HepG2 (cell line): ENCODE measurements at regions not wholly inside any gene's neighbourhood (a gene's known extent, or its start where the extent isn't known, plus 50 kb on each side); places are given as distances from the start of the nearest gene placed in this dataset.
A peak's percentile ranks its signal among the peaks of the same experiment; 100 is the strongest.

ENCODE experiments used
- ATAC-seq: fragments of 200-7000 bp; cut with Tn5 transposase; 3 replicates; pipeline ENCODE4 v1.9.1; 2020; ENCODE audit warnings: mild to moderate bottlenecking, moderate library complexity
- BruUV-seq: library from RNA; stranded (reverse); fragments of 400-500 nt; replicated peaks from 2 replicates; lab custom pipeline; 2021; lab: Mats Ljungman, UMichigan
- CTCF ChIA-PET: fragments of 300-600 bp; formaldehyde crosslinking; extraction: SDS; loops from one replicate; lab custom pipeline; 2021; ENCODE audit warnings: low total read pairs, inconsistent platforms, low intra/inter-chr PET ratio; lab: Yijun Ruan, JAX
- POLR2A ChIA-PET: fragments of 350-600 bp; sonication (Branson Sonifier 250); formaldehyde crosslinking; loops from one replicate; lab custom pipeline; 2020; ENCODE audit warnings: antibody characterized with exemption, inconsistent platforms; lab: Yijun Ruan, JAX
- DNase-seq: peaks from one replicate; pipeline ENCODE4 v3.0.0-alpha.2; 2015; ENCODE audit warnings: low spot score
- FAIRE-seq: peaks from 3 replicates; lab custom pipeline; 2011; peaks lifted over from hg19 to GRCh38; lab: Jason Lieb, UNC
- H2AFZ ChIP-seq: one replicate; pipeline ENCODE4 v1.6.1; 2011; ENCODE audit warnings: low read length, inconsistent platforms
- H3K27ac ChIP-seq: fragments of 300-600 bp; 3 replicates; pipeline ENCODE4 v1.8.0; 2011; ENCODE audit warnings: mixed run types, mild to moderate bottlenecking, mixed read lengths, low read length, inconsistent platforms; ENCODE audit not compliant: insufficient read depth; ENCODE audit errors: extremely low read length
- H3K27me3 ChIP-seq, 2 experiments: fragments of 200-600 bp in 1 of 2; 2 replicates in 1 of 2; 3 replicates in 1 of 2; pipeline versions ENCODE4 v1.6.0 to v1.8.0; 2011; ENCODE audit warnings: low read length in 2 of 2, mild to moderate bottlenecking in 2 of 2, moderate library complexity in 2 of 2, inconsistent platforms in 1 of 2; ENCODE audit not compliant: insufficient read depth in 2 of 2, control insufficient read depth in 1 of 2
- H3K36me3 ChIP-seq, 2 experiments: fragments of 200-600 bp in 1 of 2; replicated peaks in 1 of 2; 2 replicates in 1 of 2; 3 replicates in 1 of 2; pipeline versions ENCODE4 v1.5.1 to v1.8.0; 2011; ENCODE audit warnings: low read length in 2 of 2, inconsistent platforms in 1 of 2; ENCODE audit not compliant: insufficient read depth in 2 of 2, control insufficient read depth in 1 of 2
- H3K4me1 ChIP-seq: 2 replicates; pipeline ENCODE4 v1.5.1; 2012; ENCODE audit warnings: low read length, inconsistent platforms; ENCODE audit not compliant: insufficient read depth
- H3K4me2 ChIP-seq: 2 replicates; pipeline ENCODE4 v1.6.0; 2011; ENCODE audit warnings: low read depth, low read length, inconsistent platforms
- H3K4me3 ChIP-seq, 3 experiments: fragments of 200-600 bp in 1 of 3; sonication (generic), shearing (Covaris generic) in 1 of 3; replicated peaks in 1 of 3; 2 replicates each; pipeline ENCODE4 v1.5.1; 2011 to 2016; ENCODE audit warnings: low read length in 3 of 3, inconsistent platforms in 2 of 3, low read depth in 2 of 3, mild to moderate bottlenecking in 2 of 3, control low read depth in 1 of 3, mixed read lengths in 1 of 3; ENCODE audit not compliant: insufficient read depth in 1 of 3
- H3K79me2 ChIP-seq: one replicate; pipeline ENCODE4 v1.6.1; 2011; ENCODE audit warnings: low read length, inconsistent platforms; ENCODE audit not compliant: insufficient read depth
- H3K9ac ChIP-seq: 2 replicates; pipeline ENCODE4 v1.6.0; 2011; ENCODE audit warnings: mild to moderate bottlenecking, low read depth, low read length, inconsistent platforms; ENCODE audit not compliant: insufficient read depth
- H3K9me3 ChIP-seq: 2 replicates; pipeline ENCODE4 v1.5.1; 2012; ENCODE audit warnings: mild to moderate bottlenecking, low read length
- H4K20me1 ChIP-seq: 2 replicates; pipeline ENCODE4 v1.6.0; 2011; ENCODE audit warnings: inconsistent platforms, mild to moderate bottlenecking, low read length, moderate library complexity; ENCODE audit not compliant: insufficient read depth
- CBX1 ChIP-seq: IDR thresholded peaks from one replicate; pipeline ENCODE4 v1.6.1; 2016; ENCODE audit warnings: antibody characterized with exemption, low read depth
- GLI4 ChIP-seq: sonication (generic); formaldehyde crosslinking; IDR thresholded peaks from 2 replicates; pipeline ENCODE4 v1.5.1; 2020; ENCODE audit warnings: missing genetic modification reagents, mild to moderate bottlenecking, moderate library complexity, borderline replicate concordance
- MNT ChIP-seq: fragments of 450-650 bp; IDR thresholded peaks from 2 replicates; pipeline ENCODE4 v1.6.1; 2016
- NFATC3 ChIP-seq: sonication (generic); formaldehyde crosslinking; IDR thresholded peaks from 2 replicates; pipeline ENCODE4 v1.5.1; 2020; ENCODE audit warnings: mild to moderate bottlenecking, missing genetic modification reagents
- SP4 ChIP-seq: sonication (generic); formaldehyde crosslinking; IDR thresholded peaks from 2 replicates; pipeline ENCODE4 v1.8.1; 2023; ENCODE audit warnings: mild to moderate bottlenecking, missing genetic modification reagents
- STAG1 ChIP-seq: sonication (generic); formaldehyde crosslinking; IDR thresholded peaks from 2 replicates; pipeline ENCODE4 v1.4.0; 2020; ENCODE audit warnings: missing genetic modification reagents
- TCF7L2 ChIP-seq: IDR thresholded peaks from 2 replicates; pipeline ENCODE4 v1.6.1; 2011; ENCODE audit warnings: mild to moderate bottlenecking, low read depth, low read length, moderate library complexity
- U2AF2 ChIP-seq: fragments of 200-400 bp; formaldehyde crosslinking; IDR thresholded peaks from 2 replicates; pipeline ENCODE4 v1.6.1; 2017; ENCODE audit warnings: low read depth, mild to moderate bottlenecking, low read length
- ZBTB20 ChIP-seq: sonication (generic); formaldehyde crosslinking; IDR thresholded peaks from 2 replicates; pipeline ENCODE4 v1.8.1; 2023; ENCODE audit warnings: missing genetic modification reagents, low read depth, mild to moderate bottlenecking, borderline replicate concordance
- ZNF567 ChIP-seq: sonication (generic); formaldehyde crosslinking; IDR thresholded peaks from 2 replicates; pipeline ENCODE4 v1.8.1; 2023; ENCODE audit warnings: mild to moderate bottlenecking, missing genetic modification reagents, borderline replicate concordance
- ZNF616 ChIP-seq: sonication (generic); formaldehyde crosslinking; IDR thresholded peaks from 2 replicates; pipeline ENCODE4 v1.5.0; 2020; ENCODE audit warnings: low read depth, mild to moderate bottlenecking, missing genetic modification reagents
- ZNF687 ChIP-seq: sonication (generic); formaldehyde crosslinking; IDR thresholded peaks from 2 replicates; pipeline ENCODE4 v1.5.1; 2020; ENCODE audit warnings: mild to moderate bottlenecking, missing genetic modification reagents, moderate library complexity
- WGBS: methylation state at CpG from one replicate; pipeline ENCODE4 v1.1.6; 2017; ENCODE audit warnings: low lambda C conversion rate; 5-methylcytosine and 5-hydroxymethylcytosine counted together
- in situ Hi-C: cut with HindIII; loops from 2 replicates; pipeline ENCODE4 v1.10.0; 2017; ENCODE audit warnings: low pct_unique_long_range_greater_than_20kb; ENCODE audit not compliant: extremely low pct_ligation_motif_present
- intact Hi-C: fragments of 100-400 bp; cut with micrococcal nuclease; formaldehyde crosslinking; loops from one replicate; pipeline ENCODE4 v1.10.0; 2022; ENCODE audit not compliant: unreplicated experiment
- TF ChIP-seq, protein P1 (sequence below): IDR thresholded peaks from 2 replicates; pipeline ENCODE4 v1.6.1; 2016; ENCODE audit warnings: missing biosample characterization, missing genetic modification reagents, low read depth

DNA sequence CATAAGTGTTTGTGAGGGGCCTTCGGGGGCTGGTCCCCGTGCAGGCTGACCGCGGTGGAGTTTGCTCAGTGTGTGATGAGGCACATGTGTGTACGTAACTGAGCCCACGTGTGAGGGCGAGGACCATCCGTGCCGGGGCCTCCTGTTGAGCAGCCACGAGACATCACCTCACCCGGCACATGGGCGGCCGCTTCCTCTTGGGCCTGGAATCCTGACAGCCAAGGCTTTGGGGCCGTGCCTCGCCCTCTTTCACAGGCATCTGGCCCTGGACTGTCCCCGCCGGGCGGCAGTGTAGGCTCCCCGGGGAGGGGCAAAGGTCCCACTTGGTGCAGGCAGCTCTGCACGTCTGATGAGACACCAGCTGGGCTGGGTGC lies 202.3 kb downstream of the DLL1 start:
- no peak overlapping the region for H2AFZ ChIP-seq
- ChIA-PET CTCF (no interaction called here), POLR2A (no interaction called here)
- H3K27me3 ChIP-seq, result peaks cover 16 to 74% of the 10 kb centered on the region in 2 experiments
- ATAC-seq, result peak; percentile 73
- H4K20me1 ChIP-seq, result no peaks in the 10 kb centered on the region; the same call in 1 of the 2 replicates
- WGBS, result 43% methylated on average over 12 of the region's 20 CpGs
- no TSS peak for BruUV-seq
- no peaks in the 10 kb centered on the region for H3K79me2 ChIP-seq
- no peaks in the 10 kb centered on the region for H3K4me1 ChIP-seq
- DNase-seq, result no peak
- FAIRE-seq, result no peak
- no peak overlapping the region for H3K9ac ChIP-seq
- intact Hi-C loops, result no loop called here
- no peak overlapping the region for H3K4me3 ChIP-seq
- no peak overlapping the region for H3K4me2 ChIP-seq
- no peaks in the 10 kb centered on the region for H3K9me3 ChIP-seq
- no peaks in the 10 kb centered on the region for H3K36me3 ChIP-seq
- in situ Hi-C loops, result no loop called here
- H3K27ac ChIP-seq, result no peak overlapping the region
- TF ChIP-seq, protein P1, sequence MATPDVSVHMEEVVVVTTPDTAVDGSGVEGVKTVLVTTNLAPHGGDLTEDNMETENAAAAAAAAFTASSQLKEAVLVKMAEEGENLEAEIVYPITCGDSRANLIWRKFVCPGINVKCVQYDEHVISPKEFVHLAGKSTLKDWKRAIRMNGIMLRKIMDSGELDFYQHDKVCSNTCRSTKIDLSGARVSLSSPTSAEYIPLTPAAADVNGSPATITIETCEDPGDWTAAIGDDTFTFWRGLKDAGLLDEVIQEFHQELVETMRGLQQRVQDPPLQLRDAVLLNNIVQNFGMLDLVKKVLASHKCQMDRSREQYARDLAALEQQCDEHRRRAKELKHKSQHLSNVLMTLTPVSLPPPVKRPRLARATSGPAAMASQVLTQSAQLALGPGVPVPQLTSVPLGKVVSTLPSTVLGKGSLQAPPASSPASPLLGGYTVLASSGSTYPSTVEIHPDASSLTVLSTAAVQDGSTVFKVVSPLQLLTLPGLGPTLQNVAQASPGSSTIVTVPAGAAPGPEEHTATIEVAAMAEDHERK (CRISPR knock-in tag), result no peak
- 0 out of 2 replicates have a peak, but pooled peaks have one; percentile 19 for TF ChIP-seq SP4 (CRISPR knock-in tag)
- TF ChIP-seq MNT, result peak; percentile 74
- no peak for TF ChIP-seq U2AF2
- peak; percentile 26; the same call in 1 of the 2 replicates for TF ChIP-seq STAG1 (CRISPR knock-in tag)
- TF ChIP-seq ZNF616 (CRISPR knock-in tag), result no peak
- no peak for TF ChIP-seq ZNF567 (CRISPR knock-in tag)
- no peak for TF ChIP-seq NFATC3 (CRISPR knock-in tag)
- TF ChIP-seq TCF7L2, result no peak
- no peak for TF ChIP-seq CBX1
- TF ChIP-seq GLI4 (CRISPR knock-in tag), result no peak
- TF ChIP-seq ZBTB20, result no peak
- peak; percentile 55 for TF ChIP-seq ZNF687 (CRISPR knock-in tag)
